Kidney (tissue), 13 donors: ENCODE measurements at regions not wholly inside any gene's neighbourhood (a gene's known extent, or its start where the extent isn't known, plus 50 kb on each side); places are given as distances from the start of the nearest gene placed in this dataset.

Experiments
- DNase-seq, 5 donors: peaks; one replicate each; pipeline ENCODE4 v3.0.0-alpha.2; 2013 to 2020
- FAIRE-seq: peaks from 2 replicates; lab custom pipeline; 2012; peaks lifted over from hg19 to GRCh38; lab: Jason Lieb, UNC
- H3K27ac ChIP-seq, 2 donors: one replicate each; pipeline ENCODE4 v1.7.0; 2013; ENCODE audit warnings: low read depth in 2 of 2, low read length in 2 of 2, inconsistent platforms in 1 of 2
- H3K27me3 ChIP-seq: one replicate; pipeline ENCODE4 v1.7.1; 2013; ENCODE audit warnings: low read length, inconsistent platforms; ENCODE audit not compliant: control insufficient read depth, insufficient read depth
- H3K36me3 ChIP-seq, 3 donors: one replicate each; pipeline versions ENCODE4 v1.7.0 to v1.7.1; 2013; ENCODE audit warnings: low read length in 3 of 3, control low read depth in 1 of 3, inconsistent platforms in 1 of 3; ENCODE audit not compliant: insufficient read depth in 3 of 3, control insufficient read depth in 2 of 3
- H3K4me1 ChIP-seq, 3 donors: one replicate each; pipeline versions ENCODE4 v1.7.0 to v1.7.1; 2013; ENCODE audit warnings: low read length in 3 of 3, inconsistent platforms in 1 of 3, low read depth in 1 of 3; ENCODE audit not compliant: control insufficient read depth in 2 of 3, insufficient read depth in 2 of 3
- H3K4me3 ChIP-seq, 3 donors: one replicate each; pipeline versions ENCODE4 v1.7.0 to v1.8.1; 2013; ENCODE audit warnings: low read length in 3 of 3, control low read depth in 1 of 3, inconsistent platforms in 1 of 3
- H3K9ac ChIP-seq, 3 donors: one replicate each; pipeline versions ENCODE4 v1.7.0 to v1.7.1; 2013; ENCODE audit warnings: low read length in 3 of 3, control low read depth in 1 of 3, inconsistent platforms in 1 of 3
- H3K9me3 ChIP-seq, 3 donors: one replicate each; pipeline versions ENCODE4 v1.7.0 to v1.7.1; 2013; ENCODE audit warnings: low read length in 3 of 3, control low read depth in 1 of 3, inconsistent platforms in 1 of 3; ENCODE audit not compliant: control insufficient read depth in 2 of 3, insufficient read depth in 1 of 3
- CTCF ChIP-seq: IDR thresholded peaks from 3 replicates; pipeline ENCODE4 v1.5.1; 2012; ENCODE audit warnings: mild to moderate bottlenecking, moderate library complexity, borderline replicate concordance; ENCODE audit not compliant: insufficient read depth; ENCODE audit errors: extremely low read depth
- intact Hi-C: fragments of 100-400 bp; cut with DNase I; formaldehyde crosslinking; loops from one replicate; pipeline ENCODE4 v1.11.1; 2022
- donor health status: control.
- donor health status: control.
- donor health status: control.
- donor health status: control.
- donor health status: control.
- donor health status: DM: yes; HTN: yes; CAD: no.
- donor health status: Normal renal cell carcinoma (clear cell type).

DNA sequence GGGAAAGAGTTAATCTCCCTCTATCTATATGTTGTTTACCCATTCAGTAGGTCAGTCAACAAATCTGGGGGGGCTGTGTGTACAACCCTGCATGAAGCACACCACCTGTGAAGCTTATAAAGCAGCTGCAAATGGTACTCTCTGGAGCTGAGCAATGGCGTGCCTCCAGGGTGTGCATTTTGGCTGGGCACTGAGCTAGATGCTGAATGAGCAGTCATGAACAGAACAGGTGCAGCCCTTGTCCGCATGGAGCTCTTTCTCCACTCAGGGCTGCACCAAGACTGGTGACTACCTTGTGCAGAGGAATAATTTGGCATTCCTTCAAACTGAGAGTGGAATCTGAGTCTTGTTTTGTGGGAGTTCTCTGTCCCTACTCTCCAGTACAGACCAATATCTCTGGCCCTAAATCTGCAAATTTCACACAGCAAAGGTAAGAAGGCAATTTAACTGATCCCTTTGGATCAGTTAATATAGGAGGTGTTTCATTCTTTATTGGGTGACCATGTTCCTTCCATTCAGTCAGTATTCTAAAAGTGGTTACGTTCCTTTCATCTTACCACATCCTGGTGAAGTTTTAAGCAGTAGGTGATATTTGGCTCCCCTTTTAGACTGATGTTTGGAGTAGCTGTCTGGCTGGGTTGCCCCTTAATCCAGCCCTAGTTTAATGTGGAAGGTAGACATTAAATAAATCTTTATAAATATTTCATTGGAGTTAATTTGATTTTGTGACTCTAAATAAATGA is 76.0 kb downstream of the GPR88 start:
- H3K4me1 ChIP-seq = peaks cover 0 to 14% (median 5%) of the 10 kb centered on the region in 3 donors
- H3K27ac ChIP-seq = no peak overlapping the region
- H3K36me3 ChIP-seq = no peaks in the 10 kb centered on the region
- H3K9ac ChIP-seq = no peak overlapping the region
- no peak for TF ChIP-seq CTCF
- no peak for FAIRE-seq
- no peaks in the 10 kb centered on the region for H3K9me3 ChIP-seq
- DNase-seq = no peak
- intact Hi-C loops = loop anchor here (5.0 kb wide), 1 partner anchor 248 kb away; no protein-coding TSS in a partner anchor
- no peaks in the 10 kb centered on the region for H3K27me3 ChIP-seq
- H3K4me3 ChIP-seq = no peak overlapping the region

DNA sequence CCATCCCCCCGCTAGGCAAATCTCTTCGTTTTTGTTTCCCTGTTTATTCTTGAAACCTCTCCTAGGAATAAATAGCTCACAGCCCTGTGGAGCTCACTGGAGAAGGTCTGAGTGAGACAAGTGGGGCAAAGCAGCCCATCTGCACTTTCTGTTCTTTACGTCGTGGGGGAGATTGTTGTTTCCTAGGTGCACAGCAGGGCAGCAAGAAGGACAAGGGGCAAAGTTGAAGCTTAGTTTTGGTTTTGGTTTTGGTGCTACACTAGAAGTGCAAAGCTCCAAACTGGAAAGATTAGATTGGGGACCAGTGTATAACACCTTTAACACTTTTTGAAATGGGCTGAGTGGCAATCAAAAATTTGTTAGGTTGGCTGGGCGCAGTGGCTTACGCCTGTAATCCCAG is 76.6 kb downstream of the GPR88 start:
- FAIRE-seq = no peak
- Histone ChIP-seq H3K36me3 (no peaks in the 10 kb centered on the region), H3K4me3 (no peak overlapping the region), H3K4me1 (peaks cover 0 to 14% (median 5%) of the 10 kb centered on the region in 3 donors), H3K9ac (no peak overlapping the region), H3K27ac (no peak overlapping the region), H3K9me3 (no peaks in the 10 kb centered on the region), H3K27me3 (no peaks in the 10 kb centered on the region)
- TF ChIP-seq CTCF = no peak
- intact Hi-C loops = loop anchor here (5.0 kb wide), 1 partner anchor 248 kb away; no protein-coding TSS in a partner anchor
- DNase-seq = no peak

DNA sequence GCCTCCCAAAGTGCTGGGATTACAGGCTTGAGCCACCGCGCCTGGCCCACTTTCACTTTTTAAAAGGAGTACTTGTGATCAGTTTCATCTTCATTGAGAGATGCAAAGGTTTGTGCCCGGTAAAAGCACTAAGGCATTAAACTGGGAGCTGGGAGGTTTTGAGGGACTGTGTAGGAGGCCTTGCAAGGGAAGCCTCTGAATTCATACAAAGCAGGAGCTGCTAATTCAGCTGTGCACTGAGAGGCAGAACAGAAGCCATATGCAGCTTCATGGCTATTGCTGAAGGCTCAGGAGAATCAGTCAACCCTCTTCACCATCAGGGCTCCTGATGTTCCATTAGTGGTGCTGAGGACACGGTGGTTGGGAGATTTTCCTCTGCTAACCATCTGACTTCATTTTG is 77.7 kb downstream of the GPR88 start:
- Histone ChIP-seq H3K9me3 (no peaks in the 10 kb centered on the region), H3K4me1 (peaks cover 0 to 14% (median 5%) of the 10 kb centered on the region in 3 donors), H3K9ac (no peak overlapping the region), H3K27ac (no peak overlapping the region), H3K4me3 (no peak overlapping the region), H3K36me3 (no peaks in the 10 kb centered on the region), H3K27me3 (no peaks in the 10 kb centered on the region)
- no peak for TF ChIP-seq CTCF
- intact Hi-C loops = no loop called here
- FAIRE-seq (no peak), DNase-seq (no peak)
